Esophagus muscularis mucosa (tissue), 3 donors: ENCODE measurements at regions not wholly inside any gene's neighbourhood (a gene's known extent, or its start where the extent isn't known, plus 50 kb on each side); places are given as distances from the start of the nearest gene placed in this dataset.

ENCODE experiments used
- POLR2A ChIP-seq: fragments of 450-650 bp; IDR thresholded peaks from one replicate; pipeline ENCODE4 v1.6.1; 2017; ENCODE audit warnings: antibody characterized with exemption, moderate library complexity, mild to moderate bottlenecking, low read depth
- POLR2AphosphoS5 ChIP-seq, 2 donors: sonication (generic); formaldehyde crosslinking; IDR thresholded peaks; one replicate each; pipeline ENCODE4 v1.6.1; 2017; ENCODE audit warnings: antibody characterized with exemption in 2 of 2
- TF ChIP-seq, protein P1 (sequence below), 3 experiments: fragments of 200-600 bp in 2 of 3; fragments of 450-650 bp in 1 of 3; sonication (generic) in 2 of 3; IDR thresholded peaks; one replicate each; pipeline ENCODE4 v1.5.1; 2017 to 2019; ENCODE audit warnings: antibody characterized with exemption in 3 of 3, mild to moderate bottlenecking in 2 of 3, moderate library complexity in 1 of 3

GRCh38 chr12:115230606-115231005 is 546.6 kb upstream of the TBX3 start:
- TF ChIP-seq POLR2A: no peak
- TF ChIP-seq, protein P1, sequence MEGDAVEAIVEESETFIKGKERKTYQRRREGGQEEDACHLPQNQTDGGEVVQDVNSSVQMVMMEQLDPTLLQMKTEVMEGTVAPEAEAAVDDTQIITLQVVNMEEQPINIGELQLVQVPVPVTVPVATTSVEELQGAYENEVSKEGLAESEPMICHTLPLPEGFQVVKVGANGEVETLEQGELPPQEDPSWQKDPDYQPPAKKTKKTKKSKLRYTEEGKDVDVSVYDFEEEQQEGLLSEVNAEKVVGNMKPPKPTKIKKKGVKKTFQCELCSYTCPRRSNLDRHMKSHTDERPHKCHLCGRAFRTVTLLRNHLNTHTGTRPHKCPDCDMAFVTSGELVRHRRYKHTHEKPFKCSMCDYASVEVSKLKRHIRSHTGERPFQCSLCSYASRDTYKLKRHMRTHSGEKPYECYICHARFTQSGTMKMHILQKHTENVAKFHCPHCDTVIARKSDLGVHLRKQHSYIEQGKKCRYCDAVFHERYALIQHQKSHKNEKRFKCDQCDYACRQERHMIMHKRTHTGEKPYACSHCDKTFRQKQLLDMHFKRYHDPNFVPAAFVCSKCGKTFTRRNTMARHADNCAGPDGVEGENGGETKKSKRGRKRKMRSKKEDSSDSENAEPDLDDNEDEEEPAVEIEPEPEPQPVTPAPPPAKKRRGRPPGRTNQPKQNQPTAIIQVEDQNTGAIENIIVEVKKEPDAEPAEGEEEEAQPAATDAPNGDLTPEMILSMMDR (IDR thresholded peaks at IDR 0.05): no peak
- TF ChIP-seq POLR2AphosphoS5 (IDR thresholded peaks at IDR 0.05): no peak
